ENCODE measurements at regions not wholly inside any gene's neighbourhood (a gene's known extent, or its start where the extent isn't known, plus 50 kb on each side); places are given as distances from the start of the nearest gene placed in this dataset.

GRCh38 chr14:94707494-94707893 is 62.4 kb downstream of the GSC start:
- no peak overlapping the region for H3K27ac ChIP-seq (ENCODE audit: low read depth in 1 of 2, low read length in 2 of 2)
- no peaks in the 10 kb centered on the region for H3K36me3 ChIP-seq (ENCODE audit: control insufficient read depth in 4 of 4, insufficient read depth in 3 of 4, low read depth in 1 of 4, low read length in 3 of 4)
- no peak for TF ChIP-seq REST (IDR thresholded peaks at IDR 0.05)
- no peak for TF ChIP-seq EGR1 (IDR thresholded peaks at IDR 0.05; ENCODE audit: low read depth in 2 of 2)
- no peak for TF ChIP-seq HNF4G (IDR thresholded peaks at IDR 0.05)
- TF ChIP-seq NR2F2 (IDR thresholded peaks at IDR 0.05): no peak
- no peak for TF ChIP-seq RAD21 (IDR thresholded peaks at IDR 0.05)
- no peak for TF ChIP-seq HNF4A (conservative IDR thresholded peaks at IDR 0.05)
- no peak for TF ChIP-seq FOXA1 (IDR thresholded peaks at IDR 0.05)
- no peak for TF ChIP-seq MAX (IDR thresholded peaks at IDR 0.05)
- no peak for TF ChIP-seq TAF1 (conservative IDR thresholded peaks at IDR 0.05)
- no peak for TF ChIP-seq ATF3 (IDR thresholded peaks at IDR 0.05)
- no peak for TF ChIP-seq FOXA2 (IDR thresholded peaks at IDR 0.05)
- no peak for TF ChIP-seq ZBTB33 (IDR thresholded peaks at IDR 0.05)
- TF ChIP-seq YY1 (IDR thresholded peaks at IDR 0.05): no peak
- H3K4me1 ChIP-seq (ENCODE audit: control insufficient read depth in 4 of 4, insufficient read depth in 4 of 4, low read length in 3 of 4): no peaks in the 10 kb centered on the region
- H3K27me3 ChIP-seq (ENCODE audit: control insufficient read depth in 4 of 4, insufficient read depth in 4 of 4, low read length in 3 of 4): no peaks in the 10 kb centered on the region
- no peak for DNase-seq (ENCODE audit: low spot score)
- H3K4me3 ChIP-seq (ENCODE audit: low read depth in 1 of 3, low read length in 3 of 3): no peak overlapping the region
- 64% methylated on average over 4 of the region's 4 CpGs for WGBS
- no peak overlapping the region for H3K9ac ChIP-seq (ENCODE audit: low read depth in 1 of 2, low read length in 2 of 2)
- H3K9me3 ChIP-seq (ENCODE audit: control insufficient read depth in 4 of 4, low read length in 3 of 4): no peaks in the 10 kb centered on the region

- Histone ChIP-seq H3K4me1 (ENCODE audit: control insufficient read depth in 4 of 4, insufficient read depth in 4 of 4, low read length in 3 of 4) (no peaks in the 10 kb centered on the region), H3K27ac (ENCODE audit: low read depth in 1 of 2, low read length in 2 of 2) (no peak overlapping the region), H3K27me3 (ENCODE audit: control insufficient read depth in 4 of 4, insufficient read depth in 4 of 4, low read length in 3 of 4) (no peaks in the 10 kb centered on the region), H3K4me3 (ENCODE audit: low read depth in 1 of 3, low read length in 3 of 3) (no peak overlapping the region), H3K9ac (ENCODE audit: low read depth in 1 of 2, low read length in 2 of 2) (no peak overlapping the region), H3K36me3 (ENCODE audit: control insufficient read depth in 4 of 4, insufficient read depth in 3 of 4, low read depth in 1 of 4, low read length in 3 of 4) (no peaks in the 10 kb centered on the region), H3K9me3 (ENCODE audit: control insufficient read depth in 4 of 4, low read length in 3 of 4) (no peaks in the 10 kb centered on the region)
- no peak for TF ChIP-seq REST (IDR thresholded peaks at IDR 0.05)
- no peak for TF ChIP-seq RXRA (IDR thresholded peaks at IDR 0.05)
- TF ChIP-seq TAF1 (conservative IDR thresholded peaks at IDR 0.05): no peak
- no peak for TF ChIP-seq NR2F2 (IDR thresholded peaks at IDR 0.05)
- DNase-seq (ENCODE audit: low spot score): no peak
- 62% methylated on average over 6 of the region's 6 CpGs for WGBS
Measured at GRCh38 chr14:94706133-94706532, 63.8 kb downstream of the GSC start.
